Astrocyte of the spinal cord (primary cell): ENCODE measurements at regions not wholly inside any gene's neighbourhood (a gene's known extent, or its start where the extent isn't known, plus 50 kb on each side); places are given as distances from the start of the nearest gene placed in this dataset.
"Not testable (repeated sequence)": the region's sequence is repeated elsewhere in the genome, so short reads cannot be mapped to it uniquely, and the experiment has no call there.

Experiments used
- DNase-seq: peaks from one replicate; pipeline ENCODE4 v3.0.0; 2011; ENCODE audit warnings: low read depth, low spot score
- H3K4me3 ChIP-seq: 2 replicates; pipeline ENCODE4 v1.5.1; 2011; ENCODE audit warnings: low read depth, mild to moderate bottlenecking, low read length, moderate library complexity
- in situ Hi-C: cut with HindIII; loops from 2 replicates; pipeline ENCODE4 v1.10.0; 2017; ENCODE audit warnings: low sequenced_read_pairs
- TF ChIP-seq, protein P1 (sequence below): IDR thresholded peaks from 2 replicates; pipeline ENCODE4 v1.5.1; 2012; ENCODE audit warnings: low read depth, mild to moderate bottlenecking, low read length, inconsistent platforms

DNA sequence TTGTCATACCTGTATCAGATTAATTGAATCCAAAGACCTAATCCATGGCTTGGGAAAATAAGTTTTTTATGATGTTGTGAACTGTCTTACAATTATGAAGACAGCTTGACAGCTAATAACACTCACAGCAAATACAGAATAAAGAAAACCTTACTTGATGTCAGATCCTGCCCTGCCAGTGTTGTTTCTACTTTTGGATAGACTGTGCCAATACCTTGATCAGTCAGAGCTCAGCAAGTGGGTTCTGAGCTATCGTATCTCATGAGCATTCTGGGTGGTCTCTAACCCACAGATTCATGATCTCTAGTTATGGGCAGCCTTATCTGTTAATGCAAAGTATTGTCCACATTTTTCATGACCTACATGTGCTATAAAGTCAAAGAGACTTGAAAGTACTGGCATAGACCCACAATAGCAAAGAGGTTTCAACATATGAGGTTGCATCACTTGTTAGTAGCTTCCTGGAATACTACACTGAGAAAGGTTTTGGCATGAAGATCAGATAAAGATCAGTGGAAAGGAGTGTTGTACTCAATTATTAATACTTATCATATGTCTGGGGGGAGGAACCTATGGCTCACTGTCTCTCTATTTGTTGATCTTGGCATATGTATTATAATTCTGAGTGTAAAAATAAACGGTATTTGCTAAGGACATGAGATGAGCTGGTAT lies 250.7 kb downstream of the UBE2NL start:
- H3K4me3 ChIP-seq, in situ Hi-C loops, DNase-seq: not testable (repeated sequence)

DNA sequence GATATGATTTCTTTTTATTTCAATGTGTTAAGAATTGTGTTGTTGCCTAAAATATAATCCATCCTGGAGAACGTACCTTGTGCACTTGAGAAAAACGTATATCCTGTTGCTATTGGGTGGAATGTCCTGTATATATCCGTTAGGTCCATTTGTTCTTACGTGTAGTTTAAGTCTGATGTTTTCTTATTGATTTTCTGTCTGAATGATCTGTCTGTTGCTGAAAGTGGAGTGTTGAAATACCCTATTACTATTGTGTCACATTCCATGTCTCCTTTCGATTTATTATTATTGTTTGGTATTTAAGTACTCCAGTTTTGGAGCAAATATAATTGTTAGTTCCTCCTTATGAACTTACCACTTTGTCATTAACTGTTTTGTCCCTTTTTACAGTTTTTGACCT lies 270.6 kb downstream of the UBE2NL start:
- in situ Hi-C loops = not testable (repeated sequence)

DNA sequence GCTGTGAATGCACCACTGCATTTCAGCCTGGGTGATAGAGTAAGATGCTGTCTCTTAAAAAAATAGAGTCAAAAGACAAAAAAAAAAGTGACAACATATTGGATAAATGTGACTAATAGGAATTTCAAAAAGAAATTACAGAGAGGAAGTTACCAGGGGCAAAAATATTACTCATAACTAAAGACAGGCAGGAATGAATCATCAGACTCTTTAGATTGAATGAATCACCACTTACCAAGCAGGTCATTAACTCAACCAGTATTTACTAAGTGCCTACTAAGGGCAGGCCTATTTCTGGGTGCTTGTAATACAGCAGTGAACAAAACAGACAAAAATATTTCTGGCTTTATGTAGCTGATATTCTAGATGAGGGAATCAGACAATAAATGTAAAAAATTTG lies 301.3 kb downstream of the UBE2NL start:
- in situ Hi-C loops, H3K4me3 ChIP-seq, DNase-seq: not testable (repeated sequence)

More for the DNA sequence above, 270.6 kb downstream of the UBE2NL start:
- DNase-seq, H3K4me3 ChIP-seq: not testable (repeated sequence)

DNA sequence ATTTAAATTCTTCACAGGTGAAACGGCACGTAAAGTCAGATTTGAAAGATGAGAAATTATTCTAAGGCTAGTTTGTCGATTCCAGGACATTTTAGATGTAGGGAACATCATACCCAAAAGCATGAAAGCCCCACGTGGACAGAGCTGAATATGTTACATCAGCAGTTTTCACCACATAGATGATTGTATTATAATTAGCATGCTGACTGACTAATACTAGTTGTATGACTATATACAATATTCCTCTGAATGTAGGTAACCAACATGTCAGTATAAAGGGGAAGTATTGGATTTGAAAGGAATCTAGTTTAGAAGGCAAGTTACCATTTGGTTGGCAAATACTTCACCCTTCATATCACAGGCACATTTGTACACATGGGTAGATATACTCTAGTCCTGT lies 304.6 kb downstream of the UBE2NL start:
- H3K4me3 ChIP-seq, DNase-seq, in situ Hi-C loops: not testable (repeated sequence)

DNA sequence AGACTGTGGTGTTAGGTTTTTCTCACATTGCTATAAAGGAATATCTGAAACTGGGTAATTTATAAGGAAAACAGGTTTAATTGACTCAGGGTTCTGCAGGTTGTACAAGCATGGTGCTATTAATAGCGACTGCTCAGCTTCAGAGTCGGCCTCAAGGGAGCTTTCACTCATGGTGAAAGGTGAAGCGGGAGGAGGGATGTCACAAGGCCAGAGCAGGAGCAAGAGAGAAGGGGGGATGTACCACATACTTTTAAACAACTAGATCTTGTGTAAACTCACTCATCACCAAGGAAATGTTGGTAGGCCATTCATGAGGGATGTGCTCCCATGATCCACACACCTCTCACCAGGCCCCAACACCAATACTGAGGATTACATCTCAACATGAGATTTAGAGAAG lies 313.2 kb downstream of the UBE2NL start:
- DNase-seq, in situ Hi-C loops, H3K4me3 ChIP-seq: not testable (repeated sequence)

DNA sequence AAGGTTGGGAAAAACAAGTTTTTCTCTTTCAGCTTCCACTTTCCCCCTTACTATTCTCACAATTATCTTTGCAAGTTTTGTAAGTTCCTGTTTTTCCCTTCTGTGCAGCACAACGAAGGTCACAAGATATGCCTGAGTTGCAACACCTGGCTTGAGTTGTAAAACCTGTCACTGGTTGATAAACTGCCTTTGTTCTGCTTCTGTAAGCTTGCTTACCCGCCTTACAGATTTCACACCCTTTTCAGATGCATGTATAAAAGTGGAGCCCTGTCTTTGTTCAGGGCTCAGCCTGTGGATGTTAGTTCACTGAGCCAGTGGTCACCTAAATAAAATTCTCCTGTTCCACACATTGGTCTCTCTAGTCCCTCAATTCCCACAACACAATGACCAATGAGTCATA lies 318.9 kb downstream of the UBE2NL start:
- DNase-seq, H3K4me3 ChIP-seq, in situ Hi-C loops: not testable (repeated sequence)

DNA sequence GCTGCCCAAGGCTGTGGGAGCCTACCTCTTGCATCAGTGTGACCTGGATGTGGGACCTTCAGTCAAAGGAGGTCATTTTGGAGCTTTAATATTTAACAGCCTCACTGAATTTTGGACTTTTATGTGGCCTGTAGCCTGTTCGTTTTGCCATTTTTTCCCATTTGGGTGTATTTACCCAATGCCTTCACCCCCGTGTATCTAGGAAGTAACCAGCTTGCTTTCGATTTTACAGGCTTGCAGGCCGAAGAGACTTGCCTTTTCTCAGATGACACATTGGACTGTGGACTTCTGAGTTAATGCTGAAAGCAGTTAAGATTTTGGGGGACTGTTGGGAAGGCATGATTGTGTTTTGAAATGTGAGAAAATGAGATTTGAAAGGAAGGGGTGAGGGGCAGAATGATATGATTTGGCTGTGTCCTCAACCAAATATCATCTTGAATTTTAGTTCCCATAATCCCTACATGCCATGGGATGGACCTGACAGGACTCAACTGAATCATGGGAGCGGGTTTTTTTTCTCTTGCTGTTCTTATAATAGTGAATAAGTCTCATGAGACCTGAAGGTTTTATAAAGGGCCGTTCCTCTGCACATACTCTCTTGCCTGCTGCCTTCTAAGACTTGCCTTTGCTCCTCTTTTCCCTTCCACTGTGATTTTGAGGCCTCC lies 324.6 kb downstream of the UBE2NL start:
- H3K4me3 ChIP-seq, DNase-seq, in situ Hi-C loops: not testable (repeated sequence)

DNA sequence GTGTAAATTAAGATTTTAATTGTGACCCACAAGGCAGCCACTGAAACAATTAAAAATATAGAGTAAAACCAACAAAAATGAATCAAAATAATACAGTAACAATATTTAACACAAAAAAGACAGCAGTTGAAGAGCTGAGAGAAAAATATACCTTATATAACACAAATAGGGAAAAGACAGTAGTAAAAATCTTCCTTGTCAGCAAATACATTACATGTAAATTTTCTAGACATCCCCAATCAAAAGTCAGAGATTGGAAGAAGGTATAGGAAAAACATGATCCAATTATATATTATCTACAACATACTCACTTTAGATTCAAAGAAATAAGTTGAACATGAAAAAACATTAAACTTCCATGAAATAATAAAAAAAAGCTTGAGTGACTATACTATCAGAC lies 330.8 kb downstream of the UBE2NL start:
- in situ Hi-C loops = no loop called here
- TF ChIP-seq, protein P1, sequence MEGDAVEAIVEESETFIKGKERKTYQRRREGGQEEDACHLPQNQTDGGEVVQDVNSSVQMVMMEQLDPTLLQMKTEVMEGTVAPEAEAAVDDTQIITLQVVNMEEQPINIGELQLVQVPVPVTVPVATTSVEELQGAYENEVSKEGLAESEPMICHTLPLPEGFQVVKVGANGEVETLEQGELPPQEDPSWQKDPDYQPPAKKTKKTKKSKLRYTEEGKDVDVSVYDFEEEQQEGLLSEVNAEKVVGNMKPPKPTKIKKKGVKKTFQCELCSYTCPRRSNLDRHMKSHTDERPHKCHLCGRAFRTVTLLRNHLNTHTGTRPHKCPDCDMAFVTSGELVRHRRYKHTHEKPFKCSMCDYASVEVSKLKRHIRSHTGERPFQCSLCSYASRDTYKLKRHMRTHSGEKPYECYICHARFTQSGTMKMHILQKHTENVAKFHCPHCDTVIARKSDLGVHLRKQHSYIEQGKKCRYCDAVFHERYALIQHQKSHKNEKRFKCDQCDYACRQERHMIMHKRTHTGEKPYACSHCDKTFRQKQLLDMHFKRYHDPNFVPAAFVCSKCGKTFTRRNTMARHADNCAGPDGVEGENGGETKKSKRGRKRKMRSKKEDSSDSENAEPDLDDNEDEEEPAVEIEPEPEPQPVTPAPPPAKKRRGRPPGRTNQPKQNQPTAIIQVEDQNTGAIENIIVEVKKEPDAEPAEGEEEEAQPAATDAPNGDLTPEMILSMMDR = no peak
- DNase-seq = no peak
- no peak overlapping the region for H3K4me3 ChIP-seq

DNA sequence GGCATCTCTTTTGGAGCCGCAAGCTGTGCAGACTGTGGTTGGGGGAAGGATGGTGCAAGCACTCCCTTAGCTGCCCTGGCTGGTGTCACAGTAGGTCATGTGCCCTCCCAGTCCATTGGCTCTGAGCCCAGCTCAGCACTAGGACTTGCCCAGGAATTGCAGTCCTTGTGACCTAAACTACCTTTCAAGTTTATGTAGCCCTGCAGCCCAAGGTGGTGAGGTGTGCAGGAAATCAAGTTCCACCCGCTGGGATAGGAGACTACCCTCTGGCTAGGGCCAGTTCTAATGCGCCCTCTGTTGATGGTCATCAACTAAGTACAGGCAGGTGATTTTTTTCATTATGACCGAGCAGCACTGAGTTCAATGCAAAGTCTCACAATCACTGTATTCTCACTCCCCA lies 335.2 kb downstream of the UBE2NL start:
- TF ChIP-seq, protein P1 = no peak
- no peak for DNase-seq
- in situ Hi-C loops = no loop called here
- no peak overlapping the region for H3K4me3 ChIP-seq

DNA sequence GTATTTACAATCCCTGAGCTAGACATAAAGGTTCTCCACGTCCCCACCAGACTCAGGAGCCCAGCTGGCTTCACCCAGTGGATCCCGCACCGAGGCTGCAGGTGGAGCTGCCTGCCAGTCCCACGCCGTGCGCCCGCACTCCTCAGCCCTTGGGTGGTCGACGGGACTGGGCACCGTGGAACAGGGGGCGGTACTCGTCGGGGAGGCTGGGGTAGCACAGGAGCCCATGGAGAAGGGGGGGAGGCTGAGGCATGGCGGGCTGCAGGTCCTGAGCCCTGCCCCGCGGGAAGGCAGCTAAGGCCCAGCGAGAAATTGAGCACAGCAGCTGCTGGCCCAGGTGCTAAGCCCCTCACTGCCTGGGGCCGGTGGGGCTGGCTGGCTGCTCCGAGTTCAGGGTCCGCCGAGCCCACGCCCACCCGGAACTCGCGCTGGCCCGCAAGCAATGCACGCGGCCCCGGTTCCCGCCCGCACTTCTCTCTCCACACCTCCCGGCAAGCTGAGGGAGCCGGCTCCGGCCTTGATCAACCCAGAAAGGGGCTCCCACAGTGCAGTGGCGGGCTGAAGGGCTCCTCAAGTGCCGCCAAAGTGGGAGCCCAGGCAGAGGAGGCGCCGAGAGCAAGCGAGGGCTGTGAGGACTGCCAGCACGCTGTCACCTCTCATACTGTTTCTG lies 347.4 kb downstream of the UBE2NL start:
- in situ Hi-C loops, DNase-seq, H3K4me3 ChIP-seq: not testable (repeated sequence)

DNA sequence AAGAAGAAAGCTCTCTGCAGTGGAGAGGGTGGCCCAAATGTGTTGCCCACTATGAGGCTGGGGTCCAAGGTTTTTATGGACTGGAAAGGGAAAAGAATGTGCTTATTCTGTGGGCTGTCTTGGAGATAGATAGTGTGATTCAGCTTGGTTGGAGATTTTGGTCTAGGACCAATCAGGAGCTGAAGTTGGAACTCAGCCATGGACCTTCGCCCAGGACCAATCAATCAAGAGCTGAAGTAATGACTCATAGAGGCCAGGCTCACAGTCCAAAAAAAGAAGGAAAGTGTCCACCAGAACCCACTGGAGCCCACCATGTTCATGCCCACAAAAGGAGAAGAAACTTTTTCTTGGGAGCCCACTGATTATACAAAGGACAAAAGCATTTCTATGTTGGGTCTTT lies 369.5 kb downstream of the UBE2NL start:
- no peak overlapping the region for H3K4me3 ChIP-seq
- DNase-seq = no peak
- in situ Hi-C loops = no loop called here
- TF ChIP-seq, protein P1 = no peak
